Calu3 (cell line): ENCODE measurements at regions not wholly inside any gene's neighbourhood (a gene's known extent, or its start where the extent isn't known, plus 50 kb on each side); places are given as distances from the start of the nearest gene placed in this dataset.

ENCODE experiments used
- BruUV-seq: library from RNA; stranded (reverse); fragments of 400-500 nt; replicated peaks from 2 replicates; lab custom pipeline; 2021; lab: Mats Ljungman, UMichigan
- CTCF ChIA-PET: fragments of 300-600 bp; sonication (Branson Sonifier 250); formaldehyde crosslinking; loops from one replicate; lab custom pipeline; 2022; ENCODE audit warnings: antibody characterized with exemption; lab: Charles Lee
- DNase-seq: peaks from one replicate; pipeline ENCODE4 v3.0.0; 2022
- H3K27ac Mint-ChIP-seq: one replicate; pipeline ENCODE4 v1.8.0; 2022; ENCODE audit warnings: mixed read lengths; ENCODE audit not compliant: unreplicated experiment
- H3K27me3 Mint-ChIP-seq: one replicate; pipeline ENCODE4 v1.8.0; 2022; ENCODE audit warnings: mixed read lengths; ENCODE audit not compliant: unreplicated experiment
- H3K36me3 Mint-ChIP-seq: one replicate; pipeline ENCODE4 v1.8.0; 2022; ENCODE audit warnings: mild to moderate bottlenecking, moderate library complexity, mixed read lengths; ENCODE audit not compliant: insufficient read depth, unreplicated experiment
- H3K4me1 Mint-ChIP-seq: one replicate; pipeline ENCODE4 v1.8.0; 2022; ENCODE audit warnings: mild to moderate bottlenecking, low read depth, mixed read lengths; ENCODE audit not compliant: unreplicated experiment
- H3K4me3 Mint-ChIP-seq: one replicate; pipeline ENCODE4 v1.8.0; 2022; ENCODE audit warnings: mild to moderate bottlenecking, low read depth, moderate library complexity, mixed read lengths; ENCODE audit not compliant: unreplicated experiment
- H3K9me3 Mint-ChIP-seq: one replicate; pipeline ENCODE4 v1.8.0; 2022; ENCODE audit warnings: low read depth, mixed read lengths; ENCODE audit not compliant: unreplicated experiment
- CTCF ChIP-seq: fragments of 200-600 bp; IDR thresholded peaks from one replicate; pipeline ENCODE4 v1.8.0; 2022; ENCODE audit warnings: antibody characterized with exemption; ENCODE audit not compliant: unreplicated experiment
- intact Hi-C: fragments of 100-400 bp; cut with micrococcal nuclease; formaldehyde crosslinking; loops from one replicate; pipeline ENCODE4 v1.10.0; 2022; ENCODE audit not compliant: unreplicated experiment

- Mint-ChIP-seq H3K27ac (no peak overlapping the region), H3K4me1 (peaks cover 9% of the 10 kb centered on the region), H3K9me3 (no peaks in the 10 kb centered on the region), H3K4me3 (no peak overlapping the region), H3K36me3 (no peaks in the 10 kb centered on the region), H3K27me3 (peaks cover 24% of the 10 kb centered on the region)
- DNase-seq, result no peak
- intact Hi-C loops, result no loop called here
- no TSS peak for BruUV-seq
- CTCF ChIA-PET, result no interaction called here
- no peak for TF ChIP-seq CTCF
Observed at GRCh38 chr12:13727707-13728195, 253.7 kb downstream of the GRIN2B start.

GRCh38 chr12:13725049-13725448 lies 256.4 kb downstream of the GRIN2B start:
- H3K4me1 Mint-ChIP-seq, result peaks cover 9% of the 10 kb centered on the region
- no TSS peak for BruUV-seq
- CTCF ChIA-PET, result no interaction called here

GRCh38 chr12:13724136-13724535 lies 257.3 kb downstream of the GRIN2B start:
- CTCF ChIA-PET, result no interaction called here
- peaks cover 36% of the 10 kb centered on the region for H3K27me3 Mint-ChIP-seq
- no TSS peak for BruUV-seq
- TF ChIP-seq CTCF, result no peak
- H3K27ac Mint-ChIP-seq, result no peak overlapping the region
- DNase-seq, result no peak
- peaks cover 9% of the 10 kb centered on the region for H3K4me1 Mint-ChIP-seq
- no peak overlapping the region for H3K4me3 Mint-ChIP-seq
- intact Hi-C loops, result no loop called here
- H3K9me3 Mint-ChIP-seq, result no peaks in the 10 kb centered on the region
- no peaks in the 10 kb centered on the region for H3K36me3 Mint-ChIP-seq

More at GRCh38 chr12:13725049-13725448, 256.4 kb downstream of the GRIN2B start:
- no peak for DNase-seq
- Mint-ChIP-seq H3K9me3 (no peaks in the 10 kb centered on the region), H3K36me3 (no peaks in the 10 kb centered on the region), H3K4me3 (no peak overlapping the region), H3K27ac (no peak overlapping the region), H3K27me3 (peaks cover 40% of the 10 kb centered on the region)
- intact Hi-C loops, result no loop called here
- no peak for TF ChIP-seq CTCF

DNA sequence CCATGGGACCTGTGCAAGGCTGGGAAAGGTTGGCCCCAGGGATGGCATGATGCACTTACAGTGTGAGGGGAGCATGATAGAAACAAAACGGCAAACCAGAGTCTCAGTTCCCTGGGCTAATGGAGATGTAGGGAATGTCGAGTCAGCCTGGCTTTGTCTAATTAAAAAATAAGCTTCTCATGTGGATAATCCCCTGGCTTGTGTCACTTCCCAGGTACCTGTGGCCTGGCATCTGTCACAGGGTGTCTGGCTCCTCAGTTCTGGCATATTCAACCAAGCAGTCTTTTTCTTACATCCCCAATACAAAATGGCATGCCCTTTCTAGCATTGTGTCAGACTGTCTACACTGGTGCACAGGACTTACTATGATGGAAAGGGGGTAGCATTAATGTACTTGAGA lies 261.4 kb downstream of the GRIN2B start:
- H3K27ac Mint-ChIP-seq, result no peak overlapping the region
- intact Hi-C loops, result no loop called here
- H3K27me3 Mint-ChIP-seq, result peaks cover 63% of the 10 kb centered on the region
- TF ChIP-seq CTCF, result no peak
- no peaks in the 10 kb centered on the region for H3K36me3 Mint-ChIP-seq
- no peak overlapping the region for H3K4me3 Mint-ChIP-seq
- CTCF ChIA-PET, result no interaction called here
- no peak for DNase-seq
- H3K4me1 Mint-ChIP-seq, result peaks cover 4% of the 10 kb centered on the region
- H3K9me3 Mint-ChIP-seq, result no peaks in the 10 kb centered on the region
- BruUV-seq, result no TSS peak
